GM23338 (cell line): ENCODE measurements at regions not wholly inside any gene's neighbourhood (a gene's known extent, or its start where the extent isn't known, plus 50 kb on each side); places are given as distances from the start of the nearest gene placed in this dataset.

Experiments used
- ATAC-seq: fragments of 200-7000 bp; cut with Tn5 transposase; 3 replicates; pipeline ENCODE4 v1.9.1; 2020
- DNase-seq: peaks from one replicate; pipeline ENCODE4 v3.0.0-alpha.2; 2015; ENCODE audit warnings: low spot score
- H2AFZ ChIP-seq: fragments of 200-600 bp; sonication (generic); 2 replicates; pipeline ENCODE4 v1.8.0; 2016; ENCODE audit warnings: antibody characterized with exemption, mild to moderate bottlenecking, moderate library complexity
- H3F3A ChIP-seq: fragments of 200-600 bp; sonication (generic); replicated peaks from 2 replicates; pipeline ENCODE4 v1.8.0; 2017; ENCODE audit warnings: antibody characterized with exemption, mixed run types, low read depth
- H3K27ac ChIP-seq: fragments of 200-600 bp; sonication (generic); 2 replicates; pipeline ENCODE4 v1.6.1; 2016; ENCODE audit warnings: low read depth
- H3K27me3 ChIP-seq: fragments of 200-600 bp; sonication (generic); 2 replicates; pipeline ENCODE4 v1.8.0; 2016; ENCODE audit warnings: mild to moderate bottlenecking, mixed run types, moderate library complexity; ENCODE audit not compliant: insufficient read depth
- H3K36me3 ChIP-seq: fragments of 200-600 bp; sonication (generic); 2 replicates; pipeline ENCODE4 v1.8.0; 2016; ENCODE audit warnings: mild to moderate bottlenecking; ENCODE audit not compliant: insufficient read depth
- H3K4me1 ChIP-seq: fragments of 200-600 bp; sonication (generic); 2 replicates; pipeline ENCODE4 v1.8.0; 2016; ENCODE audit warnings: mild to moderate bottlenecking, moderate library complexity; ENCODE audit not compliant: insufficient read depth
- H3K4me2 ChIP-seq: fragments of 200-600 bp; sonication (generic); 2 replicates; pipeline ENCODE4 v1.7.1; 2017; ENCODE audit warnings: mixed run types
- H3K4me3 ChIP-seq: fragments of 200-600 bp; sonication (generic); 2 replicates; pipeline ENCODE4 v1.6.1; 2016; ENCODE audit warnings: mixed run types
- H3K79me2 ChIP-seq: fragments of 200-600 bp; sonication (generic); replicated peaks from 2 replicates; pipeline ENCODE4 v1.8.0; 2017; ENCODE audit warnings: mild to moderate bottlenecking; ENCODE audit not compliant: insufficient read depth
- H3K9me2 ChIP-seq: fragments of 200-600 bp; sonication (generic); 2 replicates; pipeline ENCODE4 v1.8.0; 2017; ENCODE audit not compliant: insufficient read depth
- H4K20me1 ChIP-seq: fragments of 200-600 bp; sonication (generic); replicated peaks from 2 replicates; pipeline ENCODE4 v1.8.0; 2017; ENCODE audit warnings: mild to moderate bottlenecking; ENCODE audit not compliant: insufficient read depth
- H3K27ac Mint-ChIP-seq: 2 replicates; pipeline ENCODE4 v1.8.0; 2020; ENCODE audit warnings: inconsistent platforms, mild to moderate bottlenecking, moderate library complexity, mixed read lengths
- H3K27me3 Mint-ChIP-seq: 3 replicates; pipeline ENCODE4 v1.8.0; 2022; ENCODE audit warnings: low read depth, mild to moderate bottlenecking, moderate library complexity, mixed read lengths, inconsistent platforms; ENCODE audit not compliant: insufficient read depth, poor library complexity
- H3K36me3 Mint-ChIP-seq: 3 replicates; pipeline ENCODE4 v1.8.0; 2021; ENCODE audit warnings: low read depth, mild to moderate bottlenecking, inconsistent platforms, moderate library complexity, mixed read lengths
- H3K4me1 Mint-ChIP-seq: 3 replicates; pipeline ENCODE4 v1.8.0; 2020; ENCODE audit warnings: mild to moderate bottlenecking, inconsistent platforms, mixed read lengths
- H3K4me3 Mint-ChIP-seq: 3 replicates; pipeline ENCODE4 v1.8.0; 2021; ENCODE audit warnings: moderate library complexity, mild to moderate bottlenecking, inconsistent platforms, mixed read lengths
- H3K9me3 Mint-ChIP-seq: 3 replicates; pipeline ENCODE4 v1.8.0; 2020; ENCODE audit warnings: moderate library complexity, mild to moderate bottlenecking, inconsistent platforms, mixed read lengths
- EZH2 ChIP-seq: fragments of 200-600 bp; sonication (generic); IDR thresholded peaks from one replicate; pipeline ENCODE4 v1.8.0; 2017; ENCODE audit warnings: antibody characterized with exemption, mild to moderate bottlenecking, low read depth; ENCODE audit not compliant: unreplicated experiment
- EZH2phosphoT487 ChIP-seq: fragments of 200-600 bp; sonication (generic); IDR thresholded peaks from one replicate; pipeline ENCODE4 v1.8.1; 2018; ENCODE audit warnings: antibody characterized with exemption; ENCODE audit not compliant: unreplicated experiment
- JUNB ChIP-seq: IDR thresholded peaks from one replicate; pipeline ENCODE4 v1.6.1; 2016; ENCODE audit warnings: antibody characterized with exemption; ENCODE audit not compliant: unreplicated experiment
- NANOG ChIP-seq: IDR thresholded peaks from 2 replicates; pipeline ENCODE4 v1.6.1; 2016; ENCODE audit warnings: antibody characterized with exemption, borderline replicate concordance
- POLR2AphosphoS5 ChIP-seq: IDR thresholded peaks from 2 replicates; pipeline ENCODE4 v1.6.1; 2016; ENCODE audit warnings: antibody characterized with exemption, low read depth
- REST ChIP-seq: IDR thresholded peaks from one replicate; pipeline ENCODE4 v1.6.1; 2018; ENCODE audit warnings: antibody characterized with exemption; ENCODE audit not compliant: unreplicated experiment
- STAT1 ChIP-seq: IDR thresholded peaks from one replicate; pipeline ENCODE4 v1.6.1; 2016; ENCODE audit warnings: antibody characterized with exemption; ENCODE audit not compliant: unreplicated experiment
- ZNF114 ChIP-seq: fragments of 250-450 bp; sonication (Bioruptor Pico); IDR thresholded peaks from 2 replicates; pipeline ENCODE4 v1.5.0; 2020; ENCODE audit warnings: mild to moderate bottlenecking, moderate library complexity
- ZNF462 ChIP-seq: fragments of 250-450 bp; sonication (Bioruptor Pico); IDR thresholded peaks from 2 replicates; pipeline ENCODE4 v1.5.0; 2020; ENCODE audit warnings: mild to moderate bottlenecking, moderate library complexity
- TF ChIP-seq, protein P1 (sequence below): IDR thresholded peaks from 2 replicates; pipeline ENCODE4 v1.6.1; 2016; ENCODE audit warnings: antibody characterized with exemption
- TF ChIP-seq, protein P2 (sequence below), 2 experiments: fragments of 200-600 bp in 1 of 2; sonication (generic) in 1 of 2; conservative IDR thresholded peaks; 2 replicates each; pipeline versions ENCODE4 v1.5.1 to v1.6.1; 2016 to 2017; ENCODE audit warnings: antibody characterized with exemption in 2 of 2, low read depth in 2 of 2, mild to moderate bottlenecking in 2 of 2, moderate library complexity in 1 of 2

- TF ChIP-seq JUNB (no peak), EZH2phosphoT487 (no peak), EZH2 (no peak), ZNF462 (CRISPR knock-in tag) (no peak), ZNF114 (no peak), NANOG (no peak), REST (no peak), POLR2AphosphoS5 (no peak), STAT1 (no peak)
- TF ChIP-seq, protein P1, sequence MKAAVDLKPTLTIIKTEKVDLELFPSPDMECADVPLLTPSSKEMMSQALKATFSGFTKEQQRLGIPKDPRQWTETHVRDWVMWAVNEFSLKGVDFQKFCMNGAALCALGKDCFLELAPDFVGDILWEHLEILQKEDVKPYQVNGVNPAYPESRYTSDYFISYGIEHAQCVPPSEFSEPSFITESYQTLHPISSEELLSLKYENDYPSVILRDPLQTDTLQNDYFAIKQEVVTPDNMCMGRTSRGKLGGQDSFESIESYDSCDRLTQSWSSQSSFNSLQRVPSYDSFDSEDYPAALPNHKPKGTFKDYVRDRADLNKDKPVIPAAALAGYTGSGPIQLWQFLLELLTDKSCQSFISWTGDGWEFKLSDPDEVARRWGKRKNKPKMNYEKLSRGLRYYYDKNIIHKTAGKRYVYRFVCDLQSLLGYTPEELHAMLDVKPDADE = no peak
- TF ChIP-seq, protein P2, sequence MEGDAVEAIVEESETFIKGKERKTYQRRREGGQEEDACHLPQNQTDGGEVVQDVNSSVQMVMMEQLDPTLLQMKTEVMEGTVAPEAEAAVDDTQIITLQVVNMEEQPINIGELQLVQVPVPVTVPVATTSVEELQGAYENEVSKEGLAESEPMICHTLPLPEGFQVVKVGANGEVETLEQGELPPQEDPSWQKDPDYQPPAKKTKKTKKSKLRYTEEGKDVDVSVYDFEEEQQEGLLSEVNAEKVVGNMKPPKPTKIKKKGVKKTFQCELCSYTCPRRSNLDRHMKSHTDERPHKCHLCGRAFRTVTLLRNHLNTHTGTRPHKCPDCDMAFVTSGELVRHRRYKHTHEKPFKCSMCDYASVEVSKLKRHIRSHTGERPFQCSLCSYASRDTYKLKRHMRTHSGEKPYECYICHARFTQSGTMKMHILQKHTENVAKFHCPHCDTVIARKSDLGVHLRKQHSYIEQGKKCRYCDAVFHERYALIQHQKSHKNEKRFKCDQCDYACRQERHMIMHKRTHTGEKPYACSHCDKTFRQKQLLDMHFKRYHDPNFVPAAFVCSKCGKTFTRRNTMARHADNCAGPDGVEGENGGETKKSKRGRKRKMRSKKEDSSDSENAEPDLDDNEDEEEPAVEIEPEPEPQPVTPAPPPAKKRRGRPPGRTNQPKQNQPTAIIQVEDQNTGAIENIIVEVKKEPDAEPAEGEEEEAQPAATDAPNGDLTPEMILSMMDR (conservative IDR thresholded peaks at IDR 0.05; ENCODE audit: low read depth in 2 of 2) = no peak
These were observed 188.5 kb downstream of the LRRC70 start for GRCh38 chr5:62767077-62767476.

More at GRCh38 chr5:62767077-62767476, 188.5 kb downstream of the LRRC70 start:
- Histone ChIP-seq H3K36me3 (no peaks in the 10 kb centered on the region), H3K4me2 (no peak overlapping the region), H3K27me3 (no peaks in the 10 kb centered on the region), H3K4me1 (no peaks in the 10 kb centered on the region), H4K20me1 (no peaks in the 10 kb centered on the region), H3F3A (no peaks in the 10 kb centered on the region), H3K27ac (no peak overlapping the region), H3K79me2 (no peaks in the 10 kb centered on the region), H2AFZ (no peak overlapping the region), H3K4me3 (no peak overlapping the region), H3K9me2 (no peaks in the 10 kb centered on the region)
- DNase-seq = no peak
- H3K27me3 Mint-ChIP-seq = no peaks in the 10 kb centered on the region
- H3K27ac Mint-ChIP-seq = no peak overlapping the region
- H3K36me3 Mint-ChIP-seq = no peaks in the 10 kb centered on the region
- no peak overlapping the region for H3K4me3 Mint-ChIP-seq
- no peaks in the 10 kb centered on the region for H3K4me1 Mint-ChIP-seq
- ATAC-seq = no peak
- no peaks in the 10 kb centered on the region for H3K9me3 Mint-ChIP-seq
